Gastrocnemius medialis (tissue), 4 donors: ENCODE measurements at regions not wholly inside any gene's neighbourhood (a gene's known extent, or its start where the extent isn't known, plus 50 kb on each side); places are given as distances from the start of the nearest gene placed in this dataset.

Source experiments
- POLR2A ChIP-seq, 2 donors: fragments of 450-650 bp; IDR thresholded peaks; one replicate each; pipeline ENCODE4 v1.6.1; 2017; ENCODE audit warnings: antibody characterized with exemption in 2 of 2, mild to moderate bottlenecking in 2 of 2, moderate library complexity in 2 of 2
- TF ChIP-seq, protein P1 (sequence below), 5 experiments: fragments of 450-650 bp in 3 of 5; fragments of 200-600 bp in 2 of 5; sonication (generic) in 2 of 5; IDR thresholded peaks in 4 of 5; conservative IDR thresholded peaks in 1 of 5; 1 replicate in 4 of 5; 2 replicates in 1 of 5; pipeline ENCODE4 v1.5.1; 2016 to 2019; ENCODE audit warnings: antibody characterized with exemption in 5 of 5, mild to moderate bottlenecking in 3 of 5, moderate library complexity in 3 of 5

DNA sequence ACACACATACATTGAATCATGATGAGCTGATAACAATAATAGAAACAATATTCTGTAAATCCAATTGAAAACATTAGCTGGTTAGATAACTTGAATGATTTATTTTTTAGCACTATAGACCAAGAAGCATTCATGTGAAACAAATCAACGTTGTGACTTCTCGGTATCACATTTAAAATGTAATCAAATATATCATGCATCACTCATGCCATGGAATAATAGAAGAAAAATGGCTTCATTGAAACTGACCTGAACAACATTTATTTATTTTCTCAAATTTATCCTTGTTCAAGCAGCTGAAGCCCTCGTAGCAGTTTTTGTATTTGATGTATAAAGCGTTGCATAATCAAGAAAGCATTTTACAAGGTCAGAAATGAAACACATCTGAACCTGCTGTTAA is 299.6 kb upstream of the CDH18 start:
- TF ChIP-seq, protein P1, sequence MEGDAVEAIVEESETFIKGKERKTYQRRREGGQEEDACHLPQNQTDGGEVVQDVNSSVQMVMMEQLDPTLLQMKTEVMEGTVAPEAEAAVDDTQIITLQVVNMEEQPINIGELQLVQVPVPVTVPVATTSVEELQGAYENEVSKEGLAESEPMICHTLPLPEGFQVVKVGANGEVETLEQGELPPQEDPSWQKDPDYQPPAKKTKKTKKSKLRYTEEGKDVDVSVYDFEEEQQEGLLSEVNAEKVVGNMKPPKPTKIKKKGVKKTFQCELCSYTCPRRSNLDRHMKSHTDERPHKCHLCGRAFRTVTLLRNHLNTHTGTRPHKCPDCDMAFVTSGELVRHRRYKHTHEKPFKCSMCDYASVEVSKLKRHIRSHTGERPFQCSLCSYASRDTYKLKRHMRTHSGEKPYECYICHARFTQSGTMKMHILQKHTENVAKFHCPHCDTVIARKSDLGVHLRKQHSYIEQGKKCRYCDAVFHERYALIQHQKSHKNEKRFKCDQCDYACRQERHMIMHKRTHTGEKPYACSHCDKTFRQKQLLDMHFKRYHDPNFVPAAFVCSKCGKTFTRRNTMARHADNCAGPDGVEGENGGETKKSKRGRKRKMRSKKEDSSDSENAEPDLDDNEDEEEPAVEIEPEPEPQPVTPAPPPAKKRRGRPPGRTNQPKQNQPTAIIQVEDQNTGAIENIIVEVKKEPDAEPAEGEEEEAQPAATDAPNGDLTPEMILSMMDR (IDR thresholded peaks at IDR 0.05 in 4 of 5, conservative IDR thresholded peaks at IDR 0.05 in 1 of 5), result no peak
- no peak for TF ChIP-seq POLR2A (IDR thresholded peaks at IDR 0.05)
